Activated T-cell treated with anti-CD3 and anti-CD28 coated beads, Interleukin-2, amount 50 U/mL, for 4 hours (primary cell): ENCODE measurements at regions not wholly inside any gene's neighbourhood (a gene's known extent, or its start where the extent isn't known, plus 50 kb on each side); places are given as distances from the start of the nearest gene placed in this dataset.
"Not testable (repeated sequence)": the region's sequence is repeated elsewhere in the genome, so short reads cannot be mapped to it uniquely, and the experiment has no call there.

Experiments
- ATAC-seq, 2 donors: fragments of 200-7000 bp; cut with Tn5 transposase; one replicate each; pipeline ENCODE4 v1.10.0; 2021
- DNase-seq: peaks from one replicate; pipeline ENCODE4 v3.0.0-alpha.2; 2020
- H3K27me3 Mint-ChIP-seq: one replicate; pipeline ENCODE4 v1.8.0; 2021; ENCODE audit warnings: low read depth, mixed read lengths
- H3K36me3 Mint-ChIP-seq: one replicate; pipeline ENCODE4 v1.8.0; 2022; ENCODE audit warnings: mixed read lengths; ENCODE audit not compliant: insufficient read depth
- H3K4me1 Mint-ChIP-seq: one replicate; pipeline ENCODE4 v1.8.0; 2021; ENCODE audit warnings: low read depth, mixed read lengths
- H3K4me3 Mint-ChIP-seq: one replicate; pipeline ENCODE4 v1.8.0; 2021; ENCODE audit warnings: mild to moderate bottlenecking, moderate library complexity, mixed read lengths
- H3K9me3 Mint-ChIP-seq: one replicate; pipeline ENCODE4 v1.8.0; 2021; ENCODE audit warnings: mixed read lengths

DNA sequence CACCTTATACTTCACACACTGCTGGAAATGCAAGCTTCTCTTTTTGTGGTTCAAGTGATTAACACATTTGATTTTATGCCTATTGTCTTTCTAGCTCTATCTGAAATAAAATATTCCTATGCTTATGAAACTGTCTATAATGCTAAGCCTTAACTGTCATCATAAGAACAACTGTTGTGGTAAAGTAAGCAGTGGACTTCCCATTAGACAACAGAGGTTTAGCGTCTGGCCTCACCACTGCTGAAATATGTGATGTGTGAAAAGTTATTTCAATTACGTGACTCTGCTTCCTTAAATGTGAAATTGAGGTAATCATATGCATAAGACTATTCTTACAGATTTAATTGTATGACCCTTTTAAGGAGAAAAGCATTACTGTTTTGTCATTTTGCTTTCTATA lies 140.2 kb upstream of the LYSMD4 start:
- no peak for ATAC-seq
- Mint-ChIP-seq H3K4me3 (no peak overlapping the region), H3K36me3 (no peaks in the 10 kb centered on the region), H3K4me1 (no peaks in the 10 kb centered on the region), H3K9me3 (no peaks in the 10 kb centered on the region), H3K27me3 (no peaks in the 10 kb centered on the region)
- DNase-seq, result no peak

- no peaks in the 10 kb centered on the region for H3K27me3 Mint-ChIP-seq
- DNase-seq, result no peak
- H3K4me3 Mint-ChIP-seq, result no peak overlapping the region
- no peaks in the 10 kb centered on the region for H3K36me3 Mint-ChIP-seq
- no peaks in the 10 kb centered on the region for H3K4me1 Mint-ChIP-seq
- no peaks in the 10 kb centered on the region for H3K9me3 Mint-ChIP-seq
- no peak for ATAC-seq
Observed at GRCh38 chr15:99863550-99864198, 130.4 kb upstream of the LYSMD4 start.

GRCh38 chr15:99857836-99858235 lies 124.6 kb upstream of the LYSMD4 start:
- no peaks in the 10 kb centered on the region for H3K27me3 Mint-ChIP-seq
- H3K9me3 Mint-ChIP-seq, result no peaks in the 10 kb centered on the region
- peaks cover 5% of the 10 kb centered on the region for H3K36me3 Mint-ChIP-seq
- no peak for DNase-seq
- ATAC-seq, result no peak
- H3K4me3 Mint-ChIP-seq, result no peak overlapping the region
- no peaks in the 10 kb centered on the region for H3K4me1 Mint-ChIP-seq

DNA sequence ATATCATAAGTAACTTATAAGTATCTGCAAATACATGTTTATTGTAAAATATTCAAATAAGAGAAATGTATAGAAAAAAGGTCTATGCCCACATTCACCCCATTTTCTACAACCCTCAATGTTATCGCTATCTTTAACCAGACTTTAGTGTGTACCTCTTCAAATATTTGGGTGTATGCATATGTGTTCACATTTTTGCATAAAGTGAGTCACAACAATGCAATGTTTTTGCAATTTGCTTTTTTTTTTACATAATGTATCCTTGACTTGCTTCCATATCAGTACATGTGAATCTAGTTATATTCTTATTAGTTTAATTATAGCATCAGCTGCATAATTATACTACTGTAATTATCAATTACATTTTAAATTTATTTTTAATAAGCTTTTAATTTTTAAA lies 117.3 kb upstream of the LYSMD4 start:
- Mint-ChIP-seq H3K36me3 (peaks cover 4% of the 10 kb centered on the region), H3K27me3 (no peaks in the 10 kb centered on the region), H3K9me3 (no peaks in the 10 kb centered on the region)

DNA sequence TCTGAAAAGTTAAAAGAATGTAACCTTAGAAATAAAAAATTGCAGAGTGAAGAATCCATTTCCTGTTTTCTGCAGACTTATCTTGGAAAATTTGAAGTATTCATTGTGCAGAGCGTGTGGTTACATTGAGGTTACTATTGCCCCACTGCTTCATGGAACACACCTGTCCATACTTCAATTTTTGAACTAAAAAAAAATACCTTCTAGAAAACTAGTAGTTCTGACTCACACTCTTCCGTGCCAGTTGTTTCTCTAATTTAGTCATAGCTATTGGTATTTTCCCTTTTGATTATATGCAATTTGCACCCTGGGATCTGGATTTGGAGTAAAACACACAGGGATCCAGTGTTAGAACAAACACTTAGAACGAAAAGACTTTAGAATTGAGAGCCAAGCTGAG lies 111.8 kb upstream of the LYSMD4 start:
- Mint-ChIP-seq H3K27me3 (no peaks in the 10 kb centered on the region), H3K36me3 (peaks cover 3% of the 10 kb centered on the region), H3K4me3 (no peak overlapping the region), H3K9me3 (no peaks in the 10 kb centered on the region), H3K4me1 (peaks cover 20% of the 10 kb centered on the region)
- DNase-seq (no peak), ATAC-seq (peak; percentile 84 to 85)

More for the DNA sequence above, 117.3 kb upstream of the LYSMD4 start:
- no peaks in the 10 kb centered on the region for H3K4me1 Mint-ChIP-seq
- DNase-seq, result no peak
- no peak for ATAC-seq
- H3K4me3 Mint-ChIP-seq, result no peak overlapping the region

DNA sequence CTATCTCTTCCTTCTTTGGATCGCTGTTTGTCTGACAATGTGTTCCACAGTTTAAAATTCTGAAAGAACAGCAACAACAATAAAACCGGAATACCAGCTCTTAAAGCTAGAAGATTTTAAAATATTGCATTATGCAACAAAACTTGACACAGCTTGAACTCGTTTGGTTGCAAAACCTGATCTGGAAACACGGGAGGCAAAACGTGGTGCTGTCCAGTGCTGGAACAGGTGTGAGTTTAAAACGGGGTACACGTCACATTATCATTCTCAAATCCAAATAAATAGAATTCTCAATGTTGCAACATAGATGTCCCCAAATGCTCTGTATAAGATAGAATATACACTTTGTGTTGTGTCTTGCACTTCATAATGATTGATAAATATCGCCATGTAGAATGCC lies 110.9 kb upstream of the LYSMD4 start:
- no peak for DNase-seq
- H3K27me3 Mint-ChIP-seq, result no peaks in the 10 kb centered on the region
- H3K4me3 Mint-ChIP-seq, result no peak overlapping the region
- no peaks in the 10 kb centered on the region for H3K9me3 Mint-ChIP-seq
- no peak for ATAC-seq
- peaks cover 10% of the 10 kb centered on the region for H3K36me3 Mint-ChIP-seq
- peaks cover 20% of the 10 kb centered on the region for H3K4me1 Mint-ChIP-seq

- peak in 1 of 2 donors; percentile 44 for ATAC-seq
- Mint-ChIP-seq H3K36me3 (peaks cover 18% of the 10 kb centered on the region), H3K9me3 (no peaks in the 10 kb centered on the region), H3K4me3 (no peak overlapping the region), H3K4me1 (peaks cover 20% of the 10 kb centered on the region), H3K27me3 (no peaks in the 10 kb centered on the region)
- no peak for DNase-seq
Observed at GRCh38 chr15:99842071-99842470, 108.8 kb upstream of the LYSMD4 start.

DNA sequence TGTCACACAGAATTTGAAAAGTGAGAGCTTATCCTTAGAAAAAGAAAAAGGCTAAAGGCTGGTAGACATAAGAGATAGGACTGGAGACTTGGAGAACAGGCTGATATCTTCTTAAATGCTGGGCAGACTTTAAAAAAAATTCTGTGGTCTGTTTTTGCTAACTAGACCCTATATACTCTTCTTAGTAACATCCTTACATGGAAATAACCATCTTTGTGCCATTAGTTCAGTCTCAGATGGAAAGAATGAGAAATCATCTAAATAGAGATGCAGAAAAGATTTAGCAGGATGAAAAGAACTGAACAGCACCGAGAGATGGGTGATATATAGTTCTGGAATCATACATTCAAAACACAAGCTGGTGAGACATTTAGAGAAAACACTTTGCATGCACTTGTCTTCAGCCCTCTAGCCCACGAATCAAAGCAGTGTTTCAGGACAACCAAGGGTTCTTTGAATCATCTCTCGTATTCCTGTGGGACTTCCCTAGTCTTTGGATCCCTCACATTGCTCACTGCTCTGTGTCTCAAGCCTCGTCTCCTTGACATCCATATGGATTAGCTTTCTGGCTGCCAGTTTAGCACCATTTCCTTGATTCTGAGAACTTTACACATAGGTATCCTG lies 93.0 kb upstream of the LYSMD4 start:
- ATAC-seq (peak; percentile 91 to 96), DNase-seq (no peak)
- Mint-ChIP-seq H3K36me3 (peaks cover 40% of the 10 kb centered on the region), H3K4me1 (peaks cover 19% of the 10 kb centered on the region), H3K9me3 (peaks cover 10% of the 10 kb centered on the region), H3K27me3 (no peaks in the 10 kb centered on the region), H3K4me3 (no peak overlapping the region)

GRCh38 chr15:99823346-99823745 lies 90.1 kb upstream of the LYSMD4 start:
- Mint-ChIP-seq H3K4me1 (peaks cover 19% of the 10 kb centered on the region), H3K9me3 (peaks cover 10% of the 10 kb centered on the region), H3K27me3 (no peaks in the 10 kb centered on the region), H3K4me3 (no peak overlapping the region), H3K36me3 (peaks cover 49% of the 10 kb centered on the region)
- no peak for DNase-seq
- no peak for ATAC-seq

DNA sequence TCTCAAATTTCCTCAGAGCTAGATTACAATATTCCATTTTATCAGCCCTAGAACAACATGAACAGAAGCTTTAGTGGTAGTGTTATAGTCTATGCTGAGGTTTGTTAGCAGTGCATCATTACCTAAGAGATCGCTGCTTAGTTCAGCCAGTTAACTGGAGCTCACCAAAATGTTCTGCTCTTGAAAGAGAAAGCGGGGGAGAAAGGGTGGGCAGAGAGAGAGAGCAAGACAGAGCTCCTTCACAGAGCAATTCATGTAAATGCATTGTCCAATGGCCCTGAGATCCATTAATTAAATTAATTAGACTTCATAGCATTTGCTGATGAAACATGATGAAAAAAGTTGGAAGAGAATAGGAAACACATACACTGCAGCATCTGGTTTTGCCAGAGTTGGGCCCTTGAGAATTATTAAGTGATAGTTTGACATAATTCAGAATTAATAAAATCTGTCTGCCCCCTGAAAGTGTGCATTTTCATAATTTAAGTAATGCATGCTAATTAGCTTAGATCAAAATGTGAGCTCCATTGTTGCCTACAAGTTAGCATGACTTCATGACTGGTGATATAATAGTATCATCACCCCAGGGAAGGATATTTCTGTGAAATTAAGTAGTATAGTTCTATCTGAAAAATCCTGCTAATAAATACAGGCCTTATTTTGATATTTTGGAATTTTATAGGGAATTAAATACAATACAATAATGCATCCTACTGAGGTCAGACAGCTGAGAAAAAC lies 86.9 kb upstream of the LYSMD4 start:
- peaks cover 47% of the 10 kb centered on the region for H3K36me3 Mint-ChIP-seq
- ATAC-seq, result no peak
- peaks cover 5% of the 10 kb centered on the region for H3K4me1 Mint-ChIP-seq
- no peak overlapping the region for H3K4me3 Mint-ChIP-seq
- H3K9me3 Mint-ChIP-seq, result peaks cover 3% of the 10 kb centered on the region
- H3K27me3 Mint-ChIP-seq, result no peaks in the 10 kb centered on the region
- DNase-seq, result no peak

GRCh38 chr15:99818872-99819271 lies 85.6 kb upstream of the LYSMD4 start:
- Mint-ChIP-seq H3K4me3 (no peak overlapping the region), H3K9me3 (peaks cover under 1% of the 10 kb centered on the region), H3K27me3 (no peaks in the 10 kb centered on the region), H3K4me1 (no peaks in the 10 kb centered on the region), H3K36me3 (peaks cover 37% of the 10 kb centered on the region)
- no peak for ATAC-seq
- no peak for DNase-seq

DNA sequence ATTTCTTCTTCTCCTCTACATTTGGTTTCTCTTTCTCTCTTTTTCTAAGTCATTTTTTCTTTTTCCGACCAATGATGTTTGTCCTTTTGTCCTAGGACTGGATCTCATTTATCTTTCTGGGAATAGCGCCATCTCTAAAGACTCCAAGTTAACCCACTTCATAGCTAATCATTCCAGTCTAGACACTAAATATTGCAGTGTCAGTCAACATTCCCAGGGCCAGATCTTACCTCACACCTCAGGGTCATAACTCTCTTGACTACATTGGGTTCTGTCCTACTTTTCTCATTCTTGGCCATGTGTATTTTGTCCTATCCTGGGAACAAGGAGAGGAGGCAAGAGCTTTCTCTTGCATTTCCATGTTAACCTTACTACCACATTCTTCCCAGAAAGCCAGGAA lies 83.6 kb upstream of the LYSMD4 start:
- not testable (repeated sequence) for DNase-seq, ATAC-seq, H3K27me3 Mint-ChIP-seq, H3K9me3 Mint-ChIP-seq, H3K4me3 Mint-ChIP-seq, H3K4me1 Mint-ChIP-seq
- H3K36me3 Mint-ChIP-seq, result peaks cover 42% of the 10 kb centered on the region

GRCh38 chr15:99810663-99811062 lies 77.4 kb upstream of the LYSMD4 start:
- H3K9me3 Mint-ChIP-seq, ATAC-seq, DNase-seq, H3K27me3 Mint-ChIP-seq: not testable (repeated sequence)
- H3K4me1 Mint-ChIP-seq, result peaks cover 12% of the 10 kb centered on the region
- H3K4me3 Mint-ChIP-seq, result peak overlapping the region; percentile 47
- peaks cover 16% of the 10 kb centered on the region for H3K36me3 Mint-ChIP-seq

DNA sequence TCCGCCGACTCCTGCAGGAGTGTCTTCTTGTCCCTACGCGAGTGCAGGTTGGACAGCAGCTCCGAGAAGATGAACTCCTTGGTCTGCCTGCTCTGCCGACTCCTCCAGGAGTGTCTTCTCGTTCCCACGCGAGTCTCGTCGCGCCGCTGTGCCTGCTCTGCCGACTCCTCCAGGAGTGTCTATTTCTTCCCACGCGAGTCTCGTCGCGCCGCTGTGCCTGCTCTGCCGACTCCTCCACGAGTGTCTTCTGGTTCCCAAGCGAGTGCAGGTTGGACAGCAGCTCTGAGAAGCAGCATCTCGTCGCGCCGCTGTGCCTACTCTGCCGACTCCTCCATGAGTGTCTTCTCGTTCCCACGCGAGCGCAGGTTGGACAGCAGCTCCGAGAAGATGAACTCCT lies 66.6 kb upstream of the LYSMD4 start:
- not testable (repeated sequence) for H3K27me3 Mint-ChIP-seq, ATAC-seq, H3K4me1 Mint-ChIP-seq, H3K36me3 Mint-ChIP-seq, DNase-seq, H3K4me3 Mint-ChIP-seq, H3K9me3 Mint-ChIP-seq
